A673 (cell line): ENCODE measurements at regions not wholly inside any gene's neighbourhood (a gene's known extent, or its start where the extent isn't known, plus 50 kb on each side); places are given as distances from the start of the nearest gene placed in this dataset.

ENCODE experiments used
- BruUV-seq: library from RNA; stranded (reverse); fragments of 400-500 nt; replicated peaks from 2 replicates; lab custom pipeline; 2021; lab: Mats Ljungman, UMichigan
- CTCF ChIA-PET: fragments of 300-600 bp; sonication (Branson Sonifier 250); formaldehyde crosslinking; loops from one replicate; lab custom pipeline; 2022; ENCODE audit warnings: antibody characterized with exemption; lab: Charles Lee
- POLR2A ChIA-PET: fragments of 300-600 bp; sonication (Branson Sonifier 250); formaldehyde crosslinking; loops from one replicate; lab custom pipeline; 2022; ENCODE audit warnings: antibody characterized with exemption; ENCODE audit not compliant: low non-redundant PET; lab: Charles Lee
- DNase-seq: peaks from one replicate; pipeline ENCODE4 v3.0.0-alpha.2; 2015; ENCODE audit warnings: low spot score
- H3K27ac ChIP-seq: fragments of 200-600 bp; sonication (generic); 2 replicates; pipeline ENCODE4 v1.5.1; 2016; ENCODE audit warnings: mixed run types, low read depth, mild to moderate bottlenecking, mixed read lengths, antibody characterized with exemption, low read length; ENCODE audit not compliant: poor library complexity, severe bottlenecking
- H3K27me3 ChIP-seq: fragments of 200-600 bp; sonication (generic); replicated peaks from 2 replicates; pipeline ENCODE4 v1.6.1; 2017; ENCODE audit warnings: mixed run types, low read depth, mild to moderate bottlenecking, mixed read lengths, antibody characterized with exemption, low read length; ENCODE audit not compliant: insufficient read depth, poor library complexity
- H3K36me3 ChIP-seq: fragments of 200-600 bp; sonication (generic); 2 replicates; pipeline ENCODE4 v1.6.1; 2016; ENCODE audit warnings: mixed run types, mild to moderate bottlenecking, mixed read lengths, antibody characterized with exemption, low read length; ENCODE audit not compliant: insufficient read depth, poor library complexity, severe bottlenecking
- H3K4me1 ChIP-seq: fragments of 200-600 bp; sonication (generic); 2 replicates; pipeline ENCODE4 v1.6.1; 2017; ENCODE audit warnings: mixed run types, mild to moderate bottlenecking, mixed read lengths, antibody characterized with exemption, low read length; ENCODE audit not compliant: insufficient read depth, poor library complexity, severe bottlenecking
- H3K4me3 ChIP-seq: fragments of 200-600 bp; sonication (generic); 2 replicates; pipeline ENCODE4 v1.5.1; 2016; ENCODE audit warnings: low read depth, mixed run types, mild to moderate bottlenecking, mixed read lengths, low read length; ENCODE audit not compliant: poor library complexity, severe bottlenecking
- H3K9me3 ChIP-seq: fragments of 200-600 bp; sonication (generic); 2 replicates; pipeline ENCODE4 v1.6.1; 2016; ENCODE audit warnings: mixed run types, low read depth, mild to moderate bottlenecking, mixed read lengths, antibody characterized with exemption, low read length; ENCODE audit not compliant: poor library complexity, severe bottlenecking
- CTCF ChIP-seq: fragments of 300-800, 200-600 bp; sonication (generic); conservative IDR thresholded peaks from 2 replicates; pipeline ENCODE4 v1.5.1; 2017; ENCODE audit warnings: low read depth, mild to moderate bottlenecking, antibody characterized with exemption, low read length, moderate library complexity, mixed read lengths
- EZH2 ChIP-seq: fragments of 200-600 bp; sonication (generic); IDR thresholded peaks from 2 replicates; pipeline ENCODE4 v1.6.1; 2017; ENCODE audit warnings: borderline replicate concordance, low read depth, mild to moderate bottlenecking, mixed read lengths, antibody characterized with exemption, low read length; ENCODE audit not compliant: poor library complexity, severe bottlenecking
- intact Hi-C: fragments of 100-400 bp; cut with micrococcal nuclease; formaldehyde crosslinking; loops from one replicate; pipeline ENCODE4 v1.10.0; 2022; ENCODE audit not compliant: unreplicated experiment

GRCh38 chr15:53166684-53167201 lies 376.6 kb upstream of the ONECUT1 start:
- H3K4me3 ChIP-seq = no peak overlapping the region
- CTCF ChIA-PET = interaction anchor here (0.6 kb wide), 1 partner anchor 936 kb away, joined by 3 read pairs; no protein-coding TSS in a partner anchor
- TF ChIP-seq CTCF (no peak), EZH2 (no peak)
- H3K4me1 ChIP-seq = no peaks in the 10 kb centered on the region
- no peaks in the 10 kb centered on the region for H3K27me3 ChIP-seq
- no peak for DNase-seq
- POLR2A ChIA-PET = no interaction called here
- no TSS peak for BruUV-seq
- intact Hi-C loops = no loop called here
- no peak overlapping the region for H3K27ac ChIP-seq
- no peaks in the 10 kb centered on the region for H3K36me3 ChIP-seq
- peaks cover 5% of the 10 kb centered on the region for H3K9me3 ChIP-seq

- H3K4me3 ChIP-seq = no peak overlapping the region
- CTCF ChIA-PET = interaction anchor here (0.6 kb wide), 1 partner anchor 936 kb away, joined by 3 read pairs; no protein-coding TSS in a partner anchor
- TF ChIP-seq EZH2 (no peak), CTCF (no peak)
- H3K36me3 ChIP-seq = no peaks in the 10 kb centered on the region
- DNase-seq = no peak
- intact Hi-C loops = no loop called here
- H3K27ac ChIP-seq = no peak overlapping the region
- H3K27me3 ChIP-seq = no peaks in the 10 kb centered on the region
- BruUV-seq = no TSS peak
- H3K4me1 ChIP-seq = no peaks in the 10 kb centered on the region
- POLR2A ChIA-PET = no interaction called here
- peaks cover 5% of the 10 kb centered on the region for H3K9me3 ChIP-seq
These were observed 376.0 kb upstream of the ONECUT1 start for GRCh38 chr15:53165988-53166683.

- CTCF ChIA-PET = no interaction called here
- Histone ChIP-seq H3K27me3 (no peaks in the 10 kb centered on the region), H3K4me3 (no peak overlapping the region), H3K27ac (no peak overlapping the region), H3K4me1 (no peaks in the 10 kb centered on the region), H3K9me3 (no peaks in the 10 kb centered on the region), H3K36me3 (no peaks in the 10 kb centered on the region)
- POLR2A ChIA-PET = no interaction called here
- TF ChIP-seq CTCF (no peak), EZH2 (no peak)
- intact Hi-C loops = no loop called here
- no peak for DNase-seq
- BruUV-seq = no TSS peak
These were observed 370.1 kb upstream of the ONECUT1 start for GRCh38 chr15:53160092-53160704.
